GM13976 (cell line): ENCODE measurements at regions not wholly inside any gene's neighbourhood (a gene's known extent, or its start where the extent isn't known, plus 50 kb on each side); places are given as distances from the start of the nearest gene placed in this dataset.

ENCODE experiments used
- DNase-seq: peaks from one replicate; pipeline ENCODE4 v3.0.0; 2012; ENCODE audit warnings: low spot score
- in situ Hi-C: fragments of 300-500 bp; cut with MboI; formaldehyde crosslinking; loops from one replicate; pipeline ENCODE4 v1.12.0; 2022; ENCODE audit warnings: low sequenced_read_pairs, mixed read lengths, inconsistent platforms; ENCODE audit not compliant: unreplicated experiment
- TF ChIP-seq, protein P1 (sequence below): IDR thresholded peaks from 2 replicates; pipeline ENCODE4 v1.5.1; 2012; ENCODE audit warnings: borderline replicate concordance, mild to moderate bottlenecking; ENCODE audit not compliant: insufficient read depth; ENCODE audit errors: extremely low read depth, missing control alignments, control extremely low read depth

DNA sequence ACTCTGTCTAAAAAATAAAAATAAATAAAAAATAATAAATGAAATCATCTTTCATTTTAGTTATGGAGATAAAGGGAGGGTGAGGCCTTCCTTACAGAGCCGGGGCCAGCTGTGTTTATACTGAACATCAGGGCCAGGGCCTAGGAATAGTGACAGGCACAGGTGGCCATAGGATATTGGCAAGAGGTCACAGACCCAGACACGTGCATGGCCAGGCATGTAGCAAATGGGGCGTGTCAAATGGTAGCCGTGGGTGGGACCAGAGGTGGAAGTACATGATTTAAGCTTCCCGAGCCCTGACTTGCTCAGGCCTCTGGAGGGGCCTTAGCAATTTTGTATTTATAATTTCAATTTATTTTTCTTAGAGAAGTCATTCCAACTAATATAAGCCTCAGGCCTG is 353.0 kb downstream of the ANKRD30A start:
- in situ Hi-C loops, result no loop called here
- TF ChIP-seq, protein P1, sequence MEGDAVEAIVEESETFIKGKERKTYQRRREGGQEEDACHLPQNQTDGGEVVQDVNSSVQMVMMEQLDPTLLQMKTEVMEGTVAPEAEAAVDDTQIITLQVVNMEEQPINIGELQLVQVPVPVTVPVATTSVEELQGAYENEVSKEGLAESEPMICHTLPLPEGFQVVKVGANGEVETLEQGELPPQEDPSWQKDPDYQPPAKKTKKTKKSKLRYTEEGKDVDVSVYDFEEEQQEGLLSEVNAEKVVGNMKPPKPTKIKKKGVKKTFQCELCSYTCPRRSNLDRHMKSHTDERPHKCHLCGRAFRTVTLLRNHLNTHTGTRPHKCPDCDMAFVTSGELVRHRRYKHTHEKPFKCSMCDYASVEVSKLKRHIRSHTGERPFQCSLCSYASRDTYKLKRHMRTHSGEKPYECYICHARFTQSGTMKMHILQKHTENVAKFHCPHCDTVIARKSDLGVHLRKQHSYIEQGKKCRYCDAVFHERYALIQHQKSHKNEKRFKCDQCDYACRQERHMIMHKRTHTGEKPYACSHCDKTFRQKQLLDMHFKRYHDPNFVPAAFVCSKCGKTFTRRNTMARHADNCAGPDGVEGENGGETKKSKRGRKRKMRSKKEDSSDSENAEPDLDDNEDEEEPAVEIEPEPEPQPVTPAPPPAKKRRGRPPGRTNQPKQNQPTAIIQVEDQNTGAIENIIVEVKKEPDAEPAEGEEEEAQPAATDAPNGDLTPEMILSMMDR, result no peak
- no peak for DNase-seq

DNA sequence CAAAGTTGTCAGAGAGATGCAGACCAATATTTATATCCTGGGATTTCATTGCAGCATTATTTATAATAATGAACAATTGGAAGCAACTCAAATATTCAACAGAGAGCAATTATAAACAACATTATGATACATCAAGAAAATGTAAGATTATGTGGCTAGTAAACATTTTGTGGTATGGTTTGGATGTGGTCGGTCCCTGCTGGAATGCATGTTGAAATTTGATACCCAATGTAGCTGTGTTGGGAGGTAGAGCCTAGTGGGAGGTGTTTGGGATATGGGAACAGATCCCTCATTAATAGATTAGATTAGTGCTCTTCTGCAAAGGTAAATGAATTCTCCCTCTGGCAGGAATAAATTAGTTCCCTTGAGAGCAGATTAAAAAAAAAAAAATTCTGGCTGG is 350.9 kb downstream of the ANKRD30A start:
- in situ Hi-C loops, result no loop called here
- no peak for DNase-seq
- TF ChIP-seq, protein P1, result no peak

DNA sequence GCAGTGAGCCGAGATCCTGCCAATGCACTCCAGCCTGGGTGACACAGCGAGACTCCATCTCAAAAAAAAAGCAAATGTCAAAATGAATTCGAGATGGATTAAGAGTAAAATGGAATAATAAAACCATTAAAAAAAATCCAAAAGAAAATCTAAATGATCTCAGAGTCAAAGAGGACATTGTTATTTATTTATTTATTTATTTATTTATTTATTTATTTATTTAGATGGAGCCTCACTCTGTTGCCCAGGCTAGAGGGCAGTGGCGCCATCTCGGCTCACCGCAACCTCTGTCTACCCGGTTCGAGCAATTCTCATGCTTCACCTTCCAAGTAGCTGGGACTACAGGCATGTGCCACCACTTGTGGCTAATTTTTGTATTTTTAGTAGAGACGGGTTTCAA is 349.2 kb downstream of the ANKRD30A start:
- TF ChIP-seq, protein P1, result no peak
- DNase-seq, result no peak
- in situ Hi-C loops, result no loop called here

DNA sequence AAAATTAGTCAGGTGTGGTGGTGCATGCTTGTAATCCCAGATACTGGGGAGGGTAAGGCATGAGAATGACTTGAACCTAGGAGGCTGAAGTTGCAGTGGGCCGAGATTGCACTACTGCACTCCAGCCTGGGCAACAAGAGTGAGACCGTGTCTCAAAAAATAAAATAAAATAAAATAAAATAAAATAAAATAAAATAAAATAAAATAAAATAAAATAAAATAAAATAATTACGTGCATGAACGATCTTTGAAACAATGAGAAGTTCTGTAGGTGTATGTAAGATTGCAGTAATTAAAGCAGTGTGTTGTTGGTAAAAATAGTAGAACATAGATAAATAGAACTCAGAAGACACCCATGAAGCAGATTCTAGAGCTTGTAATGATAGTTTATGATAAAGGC is 348.5 kb downstream of the ANKRD30A start:
- in situ Hi-C loops, result no loop called here
- DNase-seq, result no peak
- TF ChIP-seq, protein P1, result no peak

DNA sequence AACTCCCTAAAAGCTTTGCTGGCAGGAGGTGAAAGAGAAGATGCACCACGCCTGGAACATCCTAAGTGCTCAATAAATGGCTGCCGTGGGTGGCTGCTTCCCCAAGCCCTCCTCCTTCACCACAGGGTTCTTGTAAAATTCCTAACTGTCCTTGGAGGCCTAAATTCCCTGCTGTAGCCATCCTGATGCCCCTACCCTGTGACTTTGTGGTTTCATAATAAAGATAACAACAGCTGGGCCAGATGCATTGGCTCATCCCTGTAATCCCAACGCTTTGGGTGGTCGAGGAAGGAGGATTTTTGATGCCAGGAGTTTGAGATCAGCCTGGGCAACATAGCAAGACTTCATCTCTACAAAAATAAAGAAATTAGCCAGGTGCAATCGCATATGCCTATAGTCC is 341.8 kb downstream of the ANKRD30A start:
- in situ Hi-C loops, result no loop called here
- TF ChIP-seq, protein P1, result no peak
- no peak for DNase-seq

DNA sequence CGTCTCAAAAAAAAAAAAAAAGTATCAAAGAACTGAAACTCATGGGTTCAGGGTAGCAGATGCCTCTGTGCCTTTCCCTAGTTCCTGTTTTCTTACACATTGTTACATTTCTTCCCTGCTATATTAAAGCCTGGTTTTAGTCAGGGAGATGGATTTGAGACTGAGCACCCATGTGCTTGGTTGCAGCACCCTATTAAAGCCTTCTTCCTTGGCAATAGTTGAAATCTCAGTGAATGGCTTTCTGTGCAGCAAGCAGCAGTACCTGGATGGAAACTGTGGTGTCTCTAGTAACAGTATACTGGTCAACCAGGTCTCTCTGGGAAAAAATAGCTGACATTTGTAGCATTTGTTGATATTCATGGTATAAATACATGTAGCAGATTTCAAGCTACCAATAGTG is 331.1 kb downstream of the ANKRD30A start:
- in situ Hi-C loops, result no loop called here
- DNase-seq, result no peak
- TF ChIP-seq, protein P1, result no peak

DNA sequence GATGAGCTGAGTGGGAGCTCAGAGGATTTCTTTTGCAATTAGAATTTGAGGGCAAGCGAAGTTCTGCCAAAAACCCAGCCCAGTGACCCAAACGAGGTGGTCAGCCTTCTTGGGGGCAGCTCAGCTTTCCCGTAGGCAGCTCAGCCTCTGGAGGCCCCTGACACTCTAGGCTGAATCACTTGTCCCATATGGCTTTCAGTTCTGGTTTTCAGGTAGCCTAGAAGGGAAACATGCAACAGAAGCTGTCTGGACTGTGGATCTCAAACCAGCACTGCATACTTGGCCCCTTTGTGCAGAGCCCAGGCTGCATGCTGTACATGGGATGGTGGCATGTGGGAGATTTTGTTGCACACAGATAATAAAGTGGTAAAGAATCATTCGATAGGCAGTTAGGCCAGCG is 322.8 kb downstream of the ANKRD30A start:
- TF ChIP-seq, protein P1, result no peak
- in situ Hi-C loops, result no loop called here
- no peak for DNase-seq
